Calu3 (cell line): ENCODE measurements at regions not wholly inside any gene's neighbourhood (a gene's known extent, or its start where the extent isn't known, plus 50 kb on each side); places are given as distances from the start of the nearest gene placed in this dataset.

Source experiments
- BruUV-seq: library from RNA; stranded (reverse); fragments of 400-500 nt; replicated peaks from 2 replicates; lab custom pipeline; 2021; lab: Mats Ljungman, UMichigan
- CTCF ChIA-PET: fragments of 300-600 bp; sonication (Branson Sonifier 250); formaldehyde crosslinking; loops from one replicate; lab custom pipeline; 2022; ENCODE audit warnings: antibody characterized with exemption; lab: Charles Lee
- DNase-seq: peaks from one replicate; pipeline ENCODE4 v3.0.0; 2022
- H3K27ac Mint-ChIP-seq: one replicate; pipeline ENCODE4 v1.8.0; 2022; ENCODE audit warnings: mixed read lengths; ENCODE audit not compliant: unreplicated experiment
- H3K27me3 Mint-ChIP-seq: one replicate; pipeline ENCODE4 v1.8.0; 2022; ENCODE audit warnings: mixed read lengths; ENCODE audit not compliant: unreplicated experiment
- H3K36me3 Mint-ChIP-seq: one replicate; pipeline ENCODE4 v1.8.0; 2022; ENCODE audit warnings: mild to moderate bottlenecking, moderate library complexity, mixed read lengths; ENCODE audit not compliant: insufficient read depth, unreplicated experiment
- H3K4me1 Mint-ChIP-seq: one replicate; pipeline ENCODE4 v1.8.0; 2022; ENCODE audit warnings: mild to moderate bottlenecking, low read depth, mixed read lengths; ENCODE audit not compliant: unreplicated experiment
- H3K4me3 Mint-ChIP-seq: one replicate; pipeline ENCODE4 v1.8.0; 2022; ENCODE audit warnings: mild to moderate bottlenecking, low read depth, moderate library complexity, mixed read lengths; ENCODE audit not compliant: unreplicated experiment
- H3K9me3 Mint-ChIP-seq: one replicate; pipeline ENCODE4 v1.8.0; 2022; ENCODE audit warnings: low read depth, mixed read lengths; ENCODE audit not compliant: unreplicated experiment
- intact Hi-C: fragments of 100-400 bp; cut with micrococcal nuclease; formaldehyde crosslinking; loops from one replicate; pipeline ENCODE4 v1.10.0; 2022; ENCODE audit not compliant: unreplicated experiment
- TF ChIP-seq, protein P1 (sequence below): fragments of 200-600 bp; IDR thresholded peaks from one replicate; pipeline ENCODE4 v1.8.0; 2022; ENCODE audit warnings: antibody characterized with exemption; ENCODE audit not compliant: unreplicated experiment

DNA sequence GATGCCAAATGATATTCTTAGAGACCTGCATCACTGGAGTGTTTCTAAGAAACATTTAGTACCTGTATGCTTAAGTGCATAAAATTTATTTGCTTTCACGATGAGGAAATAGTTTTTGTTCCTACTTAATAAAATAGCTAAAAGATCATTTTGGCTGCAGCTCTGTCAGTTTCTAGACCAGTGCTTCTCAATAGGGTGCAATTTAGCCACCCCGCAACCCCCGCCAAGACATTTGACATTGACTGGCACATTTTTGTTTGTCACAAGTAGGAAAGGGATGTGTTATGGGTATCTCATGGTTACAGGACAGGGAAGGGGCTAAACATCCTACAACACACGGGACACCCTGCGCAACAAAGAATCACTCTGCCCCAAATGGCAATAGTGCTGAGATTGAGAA is 335.7 kb upstream of the HSF2 start:
- H3K27me3 Mint-ChIP-seq = no peaks in the 10 kb centered on the region
- no peak for DNase-seq

DNA sequence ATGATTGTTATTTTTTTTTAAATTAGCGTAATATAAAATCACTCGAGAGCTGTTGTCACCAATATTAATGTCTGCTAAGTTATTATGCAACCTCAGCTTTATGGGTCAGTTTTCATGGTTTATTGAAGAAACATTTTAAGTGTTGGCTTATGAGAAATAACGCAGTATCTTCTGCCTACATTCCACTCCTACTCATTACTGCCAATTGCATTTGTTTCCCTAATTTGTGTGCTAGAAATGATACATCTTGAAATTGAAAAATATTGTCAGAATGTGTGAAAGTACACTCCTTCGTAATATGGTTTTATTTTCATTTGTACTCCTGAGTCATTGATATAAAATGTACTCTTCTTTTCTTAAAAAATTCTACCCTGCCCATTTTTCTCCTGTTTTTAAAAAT is 333.3 kb upstream of the HSF2 start:
- TF ChIP-seq, protein P1, sequence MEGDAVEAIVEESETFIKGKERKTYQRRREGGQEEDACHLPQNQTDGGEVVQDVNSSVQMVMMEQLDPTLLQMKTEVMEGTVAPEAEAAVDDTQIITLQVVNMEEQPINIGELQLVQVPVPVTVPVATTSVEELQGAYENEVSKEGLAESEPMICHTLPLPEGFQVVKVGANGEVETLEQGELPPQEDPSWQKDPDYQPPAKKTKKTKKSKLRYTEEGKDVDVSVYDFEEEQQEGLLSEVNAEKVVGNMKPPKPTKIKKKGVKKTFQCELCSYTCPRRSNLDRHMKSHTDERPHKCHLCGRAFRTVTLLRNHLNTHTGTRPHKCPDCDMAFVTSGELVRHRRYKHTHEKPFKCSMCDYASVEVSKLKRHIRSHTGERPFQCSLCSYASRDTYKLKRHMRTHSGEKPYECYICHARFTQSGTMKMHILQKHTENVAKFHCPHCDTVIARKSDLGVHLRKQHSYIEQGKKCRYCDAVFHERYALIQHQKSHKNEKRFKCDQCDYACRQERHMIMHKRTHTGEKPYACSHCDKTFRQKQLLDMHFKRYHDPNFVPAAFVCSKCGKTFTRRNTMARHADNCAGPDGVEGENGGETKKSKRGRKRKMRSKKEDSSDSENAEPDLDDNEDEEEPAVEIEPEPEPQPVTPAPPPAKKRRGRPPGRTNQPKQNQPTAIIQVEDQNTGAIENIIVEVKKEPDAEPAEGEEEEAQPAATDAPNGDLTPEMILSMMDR = no peak
- no peaks in the 10 kb centered on the region for H3K27me3 Mint-ChIP-seq
- H3K36me3 Mint-ChIP-seq = no peaks in the 10 kb centered on the region
- H3K4me3 Mint-ChIP-seq = no peak overlapping the region
- no peak for DNase-seq
- no peak overlapping the region for H3K27ac Mint-ChIP-seq
- no peaks in the 10 kb centered on the region for H3K9me3 Mint-ChIP-seq
- H3K4me1 Mint-ChIP-seq = no peaks in the 10 kb centered on the region
- intact Hi-C loops = no loop called here
- CTCF ChIA-PET = no interaction called here
- no TSS peak for BruUV-seq

More for the DNA sequence above, 335.7 kb upstream of the HSF2 start:
- CTCF ChIA-PET = no interaction called here
- TF ChIP-seq, protein P1 = no peak
- Mint-ChIP-seq H3K4me3 (no peak overlapping the region), H3K27ac (no peak overlapping the region), H3K4me1 (no peaks in the 10 kb centered on the region), H3K36me3 (no peaks in the 10 kb centered on the region), H3K9me3 (no peaks in the 10 kb centered on the region)
- no TSS peak for BruUV-seq
- intact Hi-C loops = no loop called here

DNA sequence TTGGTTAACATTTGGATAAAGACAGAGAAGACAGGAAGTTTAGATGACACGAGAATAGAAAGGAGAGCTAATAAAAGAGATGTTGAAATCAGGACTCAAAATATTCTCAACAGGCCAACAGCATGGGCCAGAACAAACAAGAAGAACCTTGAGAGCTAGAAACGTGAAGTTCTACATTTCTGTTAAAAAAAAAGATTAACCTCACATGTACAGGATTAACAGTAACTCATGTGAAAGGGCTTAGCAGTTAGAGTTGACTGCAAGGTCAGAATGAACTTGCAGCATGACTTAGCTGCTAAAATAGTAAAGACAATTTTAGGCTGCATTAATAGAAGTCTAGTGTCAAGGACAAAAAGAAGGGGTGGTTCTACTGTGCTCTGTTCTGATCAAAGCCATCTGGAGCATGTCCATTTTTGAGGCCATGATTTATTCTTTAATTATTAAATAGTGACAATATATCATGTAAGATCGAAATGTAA is 331.1 kb upstream of the HSF2 start:
- TF ChIP-seq, protein P1 = no peak
- no peak for DNase-seq
- H3K9me3 Mint-ChIP-seq = no peaks in the 10 kb centered on the region
- H3K4me3 Mint-ChIP-seq = no peak overlapping the region
- BruUV-seq = no TSS peak
- no peaks in the 10 kb centered on the region for H3K27me3 Mint-ChIP-seq
- H3K36me3 Mint-ChIP-seq = no peaks in the 10 kb centered on the region
- intact Hi-C loops = no loop called here
- CTCF ChIA-PET = no interaction called here
- no peak overlapping the region for H3K27ac Mint-ChIP-seq
- H3K4me1 Mint-ChIP-seq = no peaks in the 10 kb centered on the region

DNA sequence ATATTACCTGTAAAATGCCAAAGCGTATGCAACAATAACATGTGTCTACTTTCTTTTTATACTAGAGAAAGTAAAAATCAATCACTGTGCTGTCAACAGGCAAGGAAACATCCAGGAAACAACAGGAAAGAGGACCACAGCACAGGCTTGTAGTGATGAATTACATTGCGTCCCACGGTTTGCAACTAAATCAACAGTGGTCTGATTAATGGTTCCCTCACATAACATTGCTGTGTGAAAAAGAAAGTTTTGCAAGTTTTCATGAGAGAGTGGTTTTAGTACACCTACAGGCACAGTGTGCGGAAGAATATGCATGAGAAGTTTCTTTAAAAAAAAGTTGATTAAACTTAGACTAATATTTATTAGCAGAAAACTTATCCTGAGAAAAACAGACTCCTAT is 329.5 kb upstream of the HSF2 start:
- DNase-seq = no peak
- H3K4me1 Mint-ChIP-seq = no peaks in the 10 kb centered on the region
- no peaks in the 10 kb centered on the region for H3K9me3 Mint-ChIP-seq
- no peak overlapping the region for H3K27ac Mint-ChIP-seq
- no peaks in the 10 kb centered on the region for H3K27me3 Mint-ChIP-seq
- no peak overlapping the region for H3K4me3 Mint-ChIP-seq
- H3K36me3 Mint-ChIP-seq = no peaks in the 10 kb centered on the region
- CTCF ChIA-PET = no interaction called here
- TF ChIP-seq, protein P1 = no peak
- intact Hi-C loops = no loop called here
- no TSS peak for BruUV-seq
